ENCODE measurements at regions not wholly inside any gene's neighbourhood (a gene's known extent, or its start where the extent isn't known, plus 50 kb on each side); places are given as distances from the start of the nearest gene placed in this dataset.

DNA sequence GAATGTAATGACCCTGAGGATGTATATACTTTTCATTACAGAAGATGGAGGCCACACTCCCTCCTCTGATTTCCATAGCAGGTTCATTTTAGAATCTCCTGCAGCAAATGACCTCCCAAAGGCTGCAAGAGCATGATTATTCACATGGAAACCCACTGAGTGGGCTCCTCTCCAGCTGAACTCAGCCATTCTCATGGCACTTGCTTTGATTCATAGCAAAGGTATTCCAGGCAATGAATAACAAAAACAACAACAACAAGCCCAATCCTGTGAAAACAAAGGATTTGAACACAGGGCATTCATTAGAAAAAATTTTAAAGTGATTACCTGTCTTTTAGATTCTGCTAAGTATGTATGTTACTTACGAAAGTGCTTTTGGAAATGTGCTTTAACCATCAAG lies 894.0 kb upstream of the FRG1 start:
- DNase-seq: no peak

DNA sequence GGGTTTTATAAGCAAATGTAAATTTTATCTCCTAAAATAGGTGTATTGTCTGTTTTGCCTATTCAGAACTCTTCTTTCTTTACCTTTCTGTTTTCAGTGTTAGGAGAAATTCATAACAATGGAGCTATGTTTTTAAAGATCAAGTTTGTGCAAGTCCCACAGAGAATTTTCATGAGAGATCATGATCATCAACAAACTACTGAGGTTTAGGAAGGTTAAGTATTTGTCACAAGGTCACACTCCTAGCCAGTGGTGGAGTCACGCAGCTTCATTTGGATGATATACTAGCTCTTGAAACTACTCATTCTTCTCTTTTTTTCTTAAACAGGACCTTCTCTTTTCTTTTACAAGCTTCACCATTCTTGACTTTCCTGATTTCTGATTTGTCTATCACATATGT lies 892.6 kb upstream of the FRG1 start:
- DNase-seq: no peak

GRCh38 chr4:189049682-189050081 lies 891.0 kb upstream of the FRG1 start:
- no peak for DNase-seq

GRCh38 chr4:189050643-189051042 lies 890.0 kb upstream of the FRG1 start:
- no peak for DNase-seq

DNA sequence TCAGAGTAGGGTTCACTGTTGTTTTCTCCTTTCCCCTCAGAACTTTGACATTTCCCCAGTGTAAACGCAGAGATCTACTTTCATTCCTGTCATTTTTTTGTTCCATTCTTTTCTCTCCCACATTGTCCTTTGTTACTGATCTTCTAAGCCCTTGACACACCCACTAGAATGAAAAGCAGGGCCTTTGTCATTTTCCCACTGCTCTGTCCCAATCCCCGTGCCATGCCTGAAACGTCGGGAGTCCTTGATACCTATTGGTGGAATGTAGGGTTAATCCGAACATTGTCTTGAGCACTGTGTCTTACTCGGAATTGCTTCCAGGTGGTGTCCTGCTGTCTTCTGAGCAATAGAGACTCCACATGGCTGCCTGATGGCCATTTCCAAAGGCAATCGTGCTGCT lies 887.1 kb upstream of the FRG1 start:
- no peak for DNase-seq

DNA sequence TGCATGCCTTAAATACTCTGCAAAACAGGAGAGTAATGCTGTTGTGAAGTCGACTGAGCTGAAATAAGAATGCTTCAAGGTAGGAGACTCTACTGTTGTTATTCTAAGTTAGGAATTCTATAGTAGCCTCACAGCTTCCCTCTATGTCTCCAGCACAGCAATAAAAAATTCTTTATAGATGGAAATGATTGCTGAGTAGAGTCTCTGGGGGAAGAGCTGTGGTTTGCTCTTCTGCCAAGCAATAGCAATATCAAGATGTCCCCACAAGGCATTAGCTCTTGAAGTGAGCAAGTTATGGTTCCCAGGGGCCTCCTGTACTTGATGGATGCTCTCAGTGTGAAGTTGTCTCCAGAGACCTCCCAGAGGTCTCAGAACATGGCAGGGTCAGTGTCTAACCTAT lies 880.6 kb upstream of the FRG1 start:
- DNase-seq: no peak

- DNase-seq: no peak
Observed at GRCh38 chr4:189062047-189062820, 878.4 kb upstream of the FRG1 start.

DNA sequence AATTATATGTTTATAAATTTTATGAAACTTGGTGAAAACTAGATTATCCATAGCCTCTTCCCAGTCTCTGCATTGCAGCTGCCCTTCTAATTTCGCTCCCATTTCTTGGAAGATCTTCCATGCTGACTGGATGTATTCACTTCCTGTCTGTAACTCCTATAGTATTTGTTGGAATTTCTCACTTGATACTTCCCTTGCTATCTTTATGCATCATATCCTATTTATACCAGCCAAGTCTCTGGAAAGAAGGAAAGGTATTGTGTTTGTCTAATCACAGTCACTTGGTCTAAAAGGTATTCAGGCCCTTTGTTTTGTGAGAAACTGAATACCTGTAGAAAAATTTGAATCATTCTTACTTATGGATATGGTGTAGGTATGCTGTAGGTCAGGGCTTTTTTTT lies 870.9 kb upstream of the FRG1 start:
- no peak for DNase-seq

DNA sequence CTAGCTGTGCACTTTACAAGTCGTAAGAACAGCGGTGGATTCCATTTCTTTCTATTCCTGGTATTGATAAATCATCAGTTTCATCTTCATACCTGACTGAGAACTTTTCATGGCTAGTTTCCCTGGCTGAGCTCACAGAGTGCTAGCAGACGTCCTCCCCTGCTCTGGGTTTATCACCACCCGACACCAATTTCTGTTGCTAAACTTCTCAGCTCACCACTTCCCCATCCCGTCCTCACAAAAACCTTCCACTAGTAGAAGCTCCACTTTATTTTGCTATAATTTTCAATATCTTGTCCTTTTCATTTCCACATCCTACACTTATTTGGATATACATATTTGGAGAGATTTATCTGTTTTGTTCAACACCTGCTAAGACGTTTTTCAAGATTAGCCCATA lies 869.4 kb upstream of the FRG1 start:
- DNase-seq: no peak

DNA sequence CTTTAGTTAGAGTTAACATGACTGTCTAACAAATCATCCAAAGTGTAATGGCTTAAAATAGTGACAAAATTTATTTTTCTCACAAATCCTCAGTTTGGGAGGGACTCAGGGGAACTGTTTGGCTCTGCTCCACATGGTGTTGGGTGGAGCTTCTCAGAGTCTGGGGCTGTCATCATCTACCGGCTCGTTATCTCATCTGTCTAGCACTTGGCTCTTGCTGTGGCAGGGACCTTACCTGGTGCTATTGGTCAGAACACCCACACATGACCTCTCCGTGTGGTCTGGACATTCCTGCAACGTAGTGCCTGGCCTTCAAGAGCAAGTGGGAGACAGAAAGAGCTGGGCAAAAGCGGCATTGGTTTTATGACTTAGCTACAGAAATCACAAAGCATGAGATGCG lies 866.9 kb upstream of the FRG1 start:
- DNase-seq: no peak

DNA sequence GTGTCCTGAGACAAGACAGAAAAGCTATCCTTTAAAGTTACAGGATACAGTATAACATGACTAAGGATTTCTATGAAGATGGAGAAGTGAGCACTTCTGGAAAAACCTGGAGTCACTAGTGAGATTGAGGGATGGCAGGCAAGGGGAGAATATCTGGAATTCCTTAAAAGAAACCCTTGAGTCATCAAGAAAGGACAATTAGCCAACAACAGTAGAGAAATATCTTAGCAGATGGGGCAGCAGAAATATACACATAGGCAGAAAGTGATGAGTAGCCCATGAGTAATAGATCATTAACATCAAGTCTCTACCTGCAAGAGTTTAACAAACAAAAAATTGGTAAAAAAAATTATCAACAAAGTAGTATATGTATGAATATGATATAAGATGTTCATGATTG lies 858.8 kb upstream of the FRG1 start:
- no peak for DNase-seq

- no peak for DNase-seq
Observed at GRCh38 chr4:189083769-189084168, 856.9 kb upstream of the FRG1 start.

DNA sequence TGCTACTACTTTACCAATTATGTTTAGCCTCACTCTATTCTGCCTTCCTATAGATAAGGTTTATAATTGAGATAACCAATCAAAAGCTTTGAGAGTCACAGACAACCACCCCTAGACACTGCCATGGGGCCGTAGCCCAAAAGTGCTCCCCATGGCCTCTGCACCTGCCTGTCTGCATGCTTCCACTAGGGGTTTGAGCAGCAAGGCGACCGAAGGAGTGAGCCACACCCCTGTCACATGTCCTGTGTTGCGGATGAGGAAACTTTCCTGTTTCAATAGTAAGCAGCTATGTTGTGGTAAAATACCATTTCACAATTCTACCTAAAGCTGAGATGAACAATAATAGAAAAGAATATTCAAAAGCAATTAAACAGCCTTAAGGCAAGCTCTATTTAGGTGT lies 856.0 kb upstream of the FRG1 start:
- no peak for DNase-seq

DNA sequence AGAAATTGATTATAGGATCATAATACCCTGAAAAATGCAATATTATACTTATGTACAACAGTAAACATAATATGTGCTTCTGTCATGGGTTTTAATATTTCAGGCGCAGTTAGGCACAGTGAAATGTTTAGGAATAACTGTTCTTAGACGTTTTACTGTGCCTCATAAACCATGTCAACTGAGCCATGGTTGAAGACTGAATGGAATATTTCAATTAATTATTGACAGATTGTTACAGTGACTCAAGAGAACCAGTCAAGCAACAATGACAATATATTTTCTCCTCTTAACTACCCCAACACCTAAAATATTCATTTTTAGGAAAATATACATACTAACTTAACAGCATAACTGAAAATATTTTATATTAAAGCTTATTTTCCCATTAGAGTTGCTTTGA lies 852.7 kb upstream of the FRG1 start:
- no peak for DNase-seq

DNA sequence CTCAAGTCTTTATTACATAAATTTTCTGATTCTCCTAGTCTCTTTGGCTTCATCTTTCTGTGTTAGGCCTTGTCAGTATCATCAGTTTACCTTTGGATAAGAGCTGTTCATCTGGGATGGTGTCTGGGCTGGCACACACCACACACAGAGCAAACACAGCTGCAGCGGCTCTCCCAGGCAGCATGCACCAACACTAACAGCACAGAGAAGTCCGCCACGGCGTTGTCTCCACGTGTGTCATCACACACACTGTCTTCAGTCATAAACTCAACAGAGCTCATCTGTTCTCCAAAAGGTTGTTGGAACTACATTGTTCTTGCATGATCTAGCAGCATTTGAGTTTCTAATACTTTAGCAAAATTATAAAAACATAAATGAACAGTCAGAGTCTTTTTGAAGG lies 851.9 kb upstream of the FRG1 start:
- DNase-seq: no peak

DNA sequence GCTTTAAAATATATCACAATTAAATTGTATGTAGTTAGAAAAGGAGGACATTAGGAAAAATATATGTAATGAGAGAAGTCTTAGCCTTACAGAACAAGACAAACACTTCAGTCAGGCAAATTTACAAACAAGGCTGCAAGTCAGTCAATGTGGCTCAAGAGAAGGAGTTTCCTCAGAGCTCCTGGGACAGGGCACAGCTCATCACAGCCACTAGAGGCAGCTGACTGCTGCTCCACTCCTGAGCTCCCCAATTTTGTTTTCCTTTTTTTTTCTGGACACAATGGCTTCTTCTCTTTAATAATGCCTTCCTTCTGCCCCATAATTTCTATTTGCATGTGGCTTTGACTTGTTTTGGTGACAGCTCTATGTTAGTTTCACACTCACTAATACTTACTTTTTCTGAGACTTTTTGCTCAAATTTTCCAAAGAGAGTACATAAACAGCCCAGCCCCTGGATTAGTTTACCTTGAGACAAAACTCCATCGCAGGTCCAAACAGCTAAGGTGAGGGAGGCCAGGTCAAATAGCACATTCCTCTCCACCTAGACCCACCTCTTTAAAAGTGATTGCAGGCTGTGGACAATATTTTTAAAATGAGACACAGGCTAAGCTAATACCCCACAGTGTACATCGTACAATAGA lies 850.4 kb upstream of the FRG1 start:
- DNase-seq: no peak

DNA sequence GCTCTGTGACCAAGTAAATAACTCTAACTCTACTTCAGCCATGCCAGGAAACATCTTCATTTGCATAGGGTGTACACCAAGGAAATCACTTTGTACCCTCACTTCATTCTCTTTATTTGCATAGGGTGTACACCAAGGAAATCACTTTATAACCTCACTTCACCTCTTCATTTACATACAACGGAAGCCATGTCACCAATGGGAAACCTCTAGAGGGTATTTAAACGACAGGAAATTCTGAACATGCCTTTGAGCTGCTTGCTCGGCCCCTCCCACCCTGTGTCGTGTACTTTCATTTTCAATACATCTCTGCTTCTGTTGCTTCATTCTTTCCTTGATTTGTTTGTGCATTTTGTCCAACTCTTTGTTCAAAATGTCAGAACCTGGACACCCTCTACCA lies 848.1 kb upstream of the FRG1 start:
- DNase-seq: no peak

GRCh38 chr4:189096108-189096507 lies 844.6 kb upstream of the FRG1 start:
- no peak for DNase-seq

DNA sequence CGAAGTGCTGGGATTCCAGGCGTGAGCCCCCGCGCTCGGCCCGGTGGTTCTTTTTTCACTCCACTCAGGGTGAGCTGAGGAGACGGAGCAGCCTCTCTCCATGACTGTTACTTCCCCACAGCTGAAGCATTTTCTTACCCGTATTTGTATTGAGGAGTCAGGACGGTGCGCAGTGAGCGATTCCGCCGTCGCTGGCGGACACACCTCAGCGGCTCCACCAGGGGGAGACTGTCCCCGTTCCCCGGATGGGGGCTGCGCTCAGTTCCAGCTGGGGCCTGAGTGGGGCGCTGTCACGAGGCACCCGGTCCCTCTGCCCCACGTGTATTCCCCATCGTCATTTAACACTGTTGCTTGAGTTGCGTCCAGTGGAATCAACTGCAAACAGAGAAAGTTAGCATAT lies 844.0 kb upstream of the FRG1 start:
- no peak for DNase-seq

DNA sequence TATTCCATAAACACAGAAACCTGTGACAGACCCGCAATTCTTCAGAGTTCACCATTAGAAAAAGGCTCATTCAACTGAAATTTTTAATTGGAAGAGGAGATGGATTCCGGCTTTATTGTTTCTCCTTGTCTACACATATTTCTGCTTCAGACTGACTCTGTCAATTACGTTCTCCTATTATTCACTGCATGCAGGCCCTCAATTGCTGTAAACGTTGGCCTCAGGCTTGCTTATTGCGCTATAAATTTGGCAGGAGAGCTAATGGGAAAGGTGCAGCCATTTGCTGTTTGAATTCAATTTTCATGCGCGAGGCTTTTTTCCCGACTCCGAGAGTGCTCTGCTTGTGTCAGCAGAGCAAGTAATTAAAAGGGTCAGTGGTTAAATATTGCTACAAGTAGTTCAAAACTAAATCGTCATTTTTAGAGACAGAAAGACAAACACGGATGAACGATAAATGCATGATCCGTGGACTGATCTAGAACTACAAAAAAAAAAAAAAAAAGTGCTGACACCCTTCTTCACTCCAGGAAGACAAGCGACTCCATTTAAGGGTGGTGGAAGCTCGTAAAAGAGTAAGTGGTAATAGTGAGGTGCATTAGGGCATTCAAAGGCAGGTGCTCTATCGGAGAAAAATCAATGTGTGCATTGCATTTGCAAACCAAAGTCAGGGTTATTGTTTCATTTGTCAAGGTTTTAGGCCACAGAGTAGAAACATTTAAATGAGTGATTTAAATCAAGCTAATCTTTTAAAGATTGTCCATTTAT lies 841.6 kb upstream of the FRG1 start:
- no peak for DNase-seq

DNA sequence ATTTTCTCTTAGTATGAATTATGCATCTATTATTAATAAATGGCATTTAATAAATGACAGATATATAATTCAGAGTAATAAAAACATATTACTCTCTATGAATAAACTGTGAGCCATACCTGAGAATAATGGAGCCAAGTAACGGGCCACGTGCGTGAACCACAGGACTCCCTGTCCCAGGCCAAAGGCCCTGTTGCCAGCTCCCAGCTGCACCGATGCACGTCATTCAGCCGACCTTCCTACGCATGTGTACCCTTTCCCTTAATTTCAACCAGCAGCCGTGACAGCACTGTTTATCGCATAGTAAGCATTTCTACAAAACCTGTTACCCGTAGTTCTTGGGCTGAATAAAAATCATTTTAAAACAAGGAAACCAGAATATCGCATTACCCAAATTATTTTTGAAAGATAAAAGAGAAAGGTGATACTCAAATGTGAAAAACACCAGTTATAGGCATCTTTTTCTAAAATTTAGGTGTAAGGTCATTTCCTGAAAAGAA lies 827.2 kb upstream of the FRG1 start:
- no peak for DNase-seq

DNA sequence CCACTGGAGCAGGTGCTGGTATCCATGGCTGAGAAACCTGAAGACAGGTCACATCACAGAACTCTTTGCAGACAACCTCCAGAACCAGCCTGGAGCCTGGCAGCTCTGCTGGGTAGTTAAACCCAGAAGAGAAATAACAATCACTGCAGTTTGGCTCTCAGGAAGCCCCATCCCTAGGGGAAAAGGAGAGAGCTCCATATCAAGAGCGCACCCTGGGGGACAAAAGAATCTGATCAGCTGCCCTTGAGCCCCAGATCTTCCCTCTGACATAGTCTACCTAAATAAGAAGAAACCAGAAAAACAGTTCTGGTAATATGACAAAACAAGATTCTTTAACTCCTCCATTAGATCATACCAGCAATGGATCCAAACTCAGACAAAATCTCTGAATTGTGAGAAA lies 823.2 kb upstream of the FRG1 start:
- no peak for DNase-seq

DNA sequence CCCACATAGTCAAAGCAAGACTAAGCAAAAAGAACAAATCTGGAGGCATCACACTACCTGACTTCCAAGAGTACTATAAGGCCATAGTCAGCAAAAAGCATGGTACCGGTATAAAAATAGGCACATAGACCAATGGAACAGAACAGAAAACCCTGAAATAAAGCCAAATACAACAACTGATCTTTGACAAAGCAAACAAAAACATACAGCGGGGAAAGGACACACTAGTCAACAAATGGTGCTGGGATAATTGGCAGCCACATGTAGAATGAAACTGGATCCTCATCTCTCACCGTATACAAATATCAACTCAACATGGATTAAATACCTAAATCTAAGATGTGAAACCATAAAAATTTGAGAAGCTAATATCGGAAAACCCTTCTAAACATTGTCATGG lies 819.3 kb upstream of the FRG1 start:
- no peak for DNase-seq

DNA sequence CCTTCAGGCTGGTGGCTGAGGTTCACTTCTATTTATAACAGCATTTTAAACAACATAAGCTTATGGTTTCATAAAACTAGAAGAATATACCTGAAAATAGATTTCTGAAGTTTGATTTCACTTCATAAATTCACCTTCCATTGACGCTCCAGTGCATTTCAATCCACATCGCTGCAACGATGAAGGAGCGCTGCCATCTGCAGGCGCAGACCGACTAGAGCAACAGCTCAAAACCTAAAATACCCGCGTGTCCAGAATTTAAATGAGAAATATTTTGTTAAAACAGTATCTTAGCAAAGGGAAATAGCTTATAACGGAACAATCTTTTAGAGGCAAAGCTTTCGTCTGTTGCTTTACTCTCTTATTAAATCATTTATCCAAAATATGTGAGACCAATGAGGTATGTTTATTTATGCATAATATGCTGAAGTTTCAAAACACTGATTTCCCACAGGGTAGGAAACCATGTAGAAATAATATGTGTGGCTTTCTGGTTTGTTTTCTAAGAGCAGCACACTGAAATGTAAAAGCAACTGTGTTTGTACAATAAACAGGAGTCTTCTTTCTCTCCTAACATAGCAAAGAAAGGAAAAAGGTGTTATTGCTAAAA lies 816.4 kb upstream of the FRG1 start:
- no peak for DNase-seq

Data from NCI-H1694 treated with DMSO at 0.1 percent for 48 hours (cell line).